HG03025 (cell line): ENCODE measurements at regions not wholly inside any gene's neighbourhood (a gene's known extent, or its start where the extent isn't known, plus 50 kb on each side); places are given as distances from the start of the nearest gene placed in this dataset.

ENCODE experiments used
- ATAC-seq: cut with Tn5 transposase; IDR thresholded peaks from one replicate; pipeline ENCODE4 v1.9.1; 2021; ENCODE audit warnings: mild to moderate bottlenecking, moderate library complexity; ENCODE audit not compliant: unreplicated experiment, low FRiP score

- ATAC-seq = no peak
Measured at GRCh38 chr10:129331839-129332220, 135.2 kb upstream of the MGMT start.

- ATAC-seq = no peak
Measured at GRCh38 chr10:129332476-129332875, 134.6 kb upstream of the MGMT start.

GRCh38 chr10:129333706-129334105 lies 133.3 kb upstream of the MGMT start:
- no peak for ATAC-seq

- no peak for ATAC-seq
Measured at GRCh38 chr10:129334266-129334665, 132.8 kb upstream of the MGMT start.

- ATAC-seq = no peak
Measured at GRCh38 chr10:129335396-129335795, 131.6 kb upstream of the MGMT start.

GRCh38 chr10:129335942-129336341 lies 131.1 kb upstream of the MGMT start:
- ATAC-seq = no peak

- no peak for ATAC-seq
Measured at GRCh38 chr10:129339191-129339590, 127.8 kb upstream of the MGMT start.

- ATAC-seq = no peak
Measured at GRCh38 chr10:129339841-129340240, 127.2 kb upstream of the MGMT start.

- no peak for ATAC-seq
Measured at GRCh38 chr10:129341087-129341486, 126.0 kb upstream of the MGMT start.

GRCh38 chr10:129342385-129342784 lies 124.7 kb upstream of the MGMT start:
- no peak for ATAC-seq

- no peak for ATAC-seq
Measured at GRCh38 chr10:129343141-129343540, 123.9 kb upstream of the MGMT start.

- ATAC-seq = no peak
Measured at GRCh38 chr10:129344103-129344502, 122.9 kb upstream of the MGMT start.

- ATAC-seq = no peak
Measured at GRCh38 chr10:129344731-129345355, 122.2 kb upstream of the MGMT start.

- no peak for ATAC-seq
Measured at GRCh38 chr10:129345763-129346162, 121.3 kb upstream of the MGMT start.

- no peak for ATAC-seq
Measured at GRCh38 chr10:129350690-129351089, 116.4 kb upstream of the MGMT start.

GRCh38 chr10:129353101-129353500 lies 113.9 kb upstream of the MGMT start:
- ATAC-seq = no peak

- no peak for ATAC-seq
Measured at GRCh38 chr10:129360046-129360445, 107.0 kb upstream of the MGMT start.

- ATAC-seq = no peak
Measured at GRCh38 chr10:129361676-129362376, 105.2 kb upstream of the MGMT start.

- ATAC-seq = no peak
Measured at GRCh38 chr10:129364949-129365348, 102.1 kb upstream of the MGMT start.

GRCh38 chr10:129365767-129366402 lies 101.2 kb upstream of the MGMT start:
- ATAC-seq = no peak

GRCh38 chr10:129366450-129366849 lies 100.6 kb upstream of the MGMT start:
- no peak for ATAC-seq

GRCh38 chr10:129369566-129369965 lies 97.5 kb upstream of the MGMT start:
- ATAC-seq = no peak
